ENCODE measurements at regions not wholly inside any gene's neighbourhood (a gene's known extent, or its start where the extent isn't known, plus 50 kb on each side); places are given as distances from the start of the nearest gene placed in this dataset.

DNA sequence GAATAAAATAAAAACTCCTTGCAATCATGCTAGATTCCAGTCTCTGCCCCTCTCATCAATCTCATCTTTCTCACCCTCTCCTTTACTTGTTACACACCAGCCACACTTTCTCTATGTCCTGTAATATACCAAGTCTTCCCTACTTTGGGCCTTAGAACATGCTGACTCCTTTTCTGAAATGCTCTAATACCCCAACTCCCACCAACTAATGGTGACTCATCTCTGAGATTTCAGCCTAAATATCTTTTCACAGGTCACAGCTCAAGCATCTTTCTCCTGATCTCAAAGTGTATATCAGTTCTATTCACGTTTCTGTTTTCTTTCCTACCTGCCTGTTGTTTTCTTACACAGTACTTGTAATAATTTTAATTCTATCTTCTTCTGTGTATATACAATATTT is 378.9 kb upstream of the PRICKLE1 start:
- Histone ChIP-seq H3K36me3 (ENCODE audit: control insufficient read depth in 2 of 2, extremely low read depth in 1 of 2, insufficient read depth in 2 of 2, low read length in 2 of 2) (no peaks in the 10 kb centered on the region), H3K9ac (ENCODE audit: control insufficient read depth, extremely low read depth, insufficient read depth, low read length) (no peak overlapping the region), H4K20me1 (ENCODE audit: control insufficient read depth, extremely low read depth, insufficient read depth, low read length) (no peaks in the 10 kb centered on the region), H3K27me3 (ENCODE audit: control insufficient read depth, extremely low read depth, insufficient read depth, low read length) (no peaks in the 10 kb centered on the region), H3K9me1 (ENCODE audit: control insufficient read depth, extremely low read depth, insufficient read depth, low read length) (no peaks in the 10 kb centered on the region), H3K4me2 (ENCODE audit: control insufficient read depth, extremely low read depth, insufficient read depth, low read depth, low read length) (no peak overlapping the region), H3K4me1 (ENCODE audit: control insufficient read depth, extremely low read depth, insufficient read depth, low read length) (peaks cover 15% of the 10 kb centered on the region), H3K79me2 (ENCODE audit: control insufficient read depth, insufficient read depth, low read length) (no peaks in the 10 kb centered on the region), H3K27ac (ENCODE audit: control insufficient read depth, insufficient read depth, low read length) (no peak overlapping the region), H3K9me3 (ENCODE audit: control insufficient read depth, low read depth, low read length) (no peaks in the 10 kb centered on the region), H2AFZ (ENCODE audit: control insufficient read depth, low read length) (no peak overlapping the region), H3K4me3 (ENCODE audit: control insufficient read depth in 2 of 3, extremely low read depth in 1 of 3, insufficient read depth in 2 of 3, low read depth in 1 of 3, low read length in 3 of 3) (no peak overlapping the region)
- dilution Hi-C loops (cut with MboI; ENCODE audit: extremely low pct_ligation_motif_present, low sequenced_read_pairs), result no loop called here
- no peak for DNase-seq (ENCODE audit: low read depth, low spot score)
- TF ChIP-seq EZH2 (IDR thresholded peaks at IDR 0.05; ENCODE audit: low read length), result no peak
- TF ChIP-seq, protein P1, sequence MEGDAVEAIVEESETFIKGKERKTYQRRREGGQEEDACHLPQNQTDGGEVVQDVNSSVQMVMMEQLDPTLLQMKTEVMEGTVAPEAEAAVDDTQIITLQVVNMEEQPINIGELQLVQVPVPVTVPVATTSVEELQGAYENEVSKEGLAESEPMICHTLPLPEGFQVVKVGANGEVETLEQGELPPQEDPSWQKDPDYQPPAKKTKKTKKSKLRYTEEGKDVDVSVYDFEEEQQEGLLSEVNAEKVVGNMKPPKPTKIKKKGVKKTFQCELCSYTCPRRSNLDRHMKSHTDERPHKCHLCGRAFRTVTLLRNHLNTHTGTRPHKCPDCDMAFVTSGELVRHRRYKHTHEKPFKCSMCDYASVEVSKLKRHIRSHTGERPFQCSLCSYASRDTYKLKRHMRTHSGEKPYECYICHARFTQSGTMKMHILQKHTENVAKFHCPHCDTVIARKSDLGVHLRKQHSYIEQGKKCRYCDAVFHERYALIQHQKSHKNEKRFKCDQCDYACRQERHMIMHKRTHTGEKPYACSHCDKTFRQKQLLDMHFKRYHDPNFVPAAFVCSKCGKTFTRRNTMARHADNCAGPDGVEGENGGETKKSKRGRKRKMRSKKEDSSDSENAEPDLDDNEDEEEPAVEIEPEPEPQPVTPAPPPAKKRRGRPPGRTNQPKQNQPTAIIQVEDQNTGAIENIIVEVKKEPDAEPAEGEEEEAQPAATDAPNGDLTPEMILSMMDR (optimal IDR thresholded peaks at IDR 0.05 in 1 of 3, IDR thresholded peaks at IDR 0.05 in 1 of 3, conservative IDR thresholded peaks at IDR 0.05 in 1 of 3; ENCODE audit: extremely low read depth in 1 of 3, insufficient read depth in 2 of 3, low read length in 3 of 3), result no peak
- no peak for FAIRE-seq

DNA sequence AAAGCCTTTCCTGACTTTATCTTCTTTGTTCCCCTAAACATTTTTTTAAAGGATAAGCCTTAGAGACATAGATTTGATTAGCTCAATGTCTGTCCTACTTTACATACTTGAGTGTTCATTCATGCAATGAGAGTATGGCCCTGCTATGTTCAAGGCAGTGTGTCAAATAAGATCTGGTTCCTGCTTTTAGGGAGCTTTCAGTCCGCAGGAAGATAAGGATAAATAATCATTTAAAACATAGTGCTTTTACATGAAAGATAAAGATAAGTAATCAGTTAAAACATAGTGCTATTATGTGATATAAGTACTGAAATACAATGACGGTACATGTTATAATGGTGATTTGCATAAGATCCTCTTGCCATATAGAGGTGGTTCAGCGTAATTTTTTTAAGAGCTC is 378.3 kb upstream of the PRICKLE1 start:
- no peak for TF ChIP-seq EZH2 (IDR thresholded peaks at IDR 0.05; ENCODE audit: low read length)
- TF ChIP-seq, protein P1 (optimal IDR thresholded peaks at IDR 0.05 in 1 of 3, IDR thresholded peaks at IDR 0.05 in 1 of 3, conservative IDR thresholded peaks at IDR 0.05 in 1 of 3; ENCODE audit: extremely low read depth in 1 of 3, insufficient read depth in 2 of 3, low read length in 3 of 3), result no peak
- dilution Hi-C loops (cut with MboI; ENCODE audit: extremely low pct_ligation_motif_present, low sequenced_read_pairs), result no loop called here
- Histone ChIP-seq H3K4me1 (ENCODE audit: control insufficient read depth, extremely low read depth, insufficient read depth, low read length) (peaks cover 17% of the 10 kb centered on the region), H3K4me3 (ENCODE audit: control insufficient read depth in 2 of 3, extremely low read depth in 1 of 3, insufficient read depth in 2 of 3, low read depth in 1 of 3, low read length in 3 of 3) (no peak overlapping the region), H3K36me3 (ENCODE audit: control insufficient read depth in 2 of 2, extremely low read depth in 1 of 2, insufficient read depth in 2 of 2, low read length in 2 of 2) (no peaks in the 10 kb centered on the region), H3K9me1 (ENCODE audit: control insufficient read depth, extremely low read depth, insufficient read depth, low read length) (no peaks in the 10 kb centered on the region), H3K27ac (ENCODE audit: control insufficient read depth, insufficient read depth, low read length) (no peak overlapping the region), H2AFZ (ENCODE audit: control insufficient read depth, low read length) (no peak overlapping the region), H3K27me3 (ENCODE audit: control insufficient read depth, extremely low read depth, insufficient read depth, low read length) (no peaks in the 10 kb centered on the region), H4K20me1 (ENCODE audit: control insufficient read depth, extremely low read depth, insufficient read depth, low read length) (no peaks in the 10 kb centered on the region), H3K4me2 (ENCODE audit: control insufficient read depth, extremely low read depth, insufficient read depth, low read depth, low read length) (no peak overlapping the region), H3K79me2 (ENCODE audit: control insufficient read depth, insufficient read depth, low read length) (no peaks in the 10 kb centered on the region), H3K9me3 (ENCODE audit: control insufficient read depth, low read depth, low read length) (no peaks in the 10 kb centered on the region), H3K9ac (ENCODE audit: control insufficient read depth, extremely low read depth, insufficient read depth, low read length) (no peak overlapping the region)
- FAIRE-seq (no peak), DNase-seq (ENCODE audit: low read depth, low spot score) (no peak)

Data from keratinocyte (primary cell).